ENCODE measurements at regions not wholly inside any gene's neighbourhood (a gene's known extent, or its start where the extent isn't known, plus 50 kb on each side); places are given as distances from the start of the nearest gene placed in this dataset.

DNA sequence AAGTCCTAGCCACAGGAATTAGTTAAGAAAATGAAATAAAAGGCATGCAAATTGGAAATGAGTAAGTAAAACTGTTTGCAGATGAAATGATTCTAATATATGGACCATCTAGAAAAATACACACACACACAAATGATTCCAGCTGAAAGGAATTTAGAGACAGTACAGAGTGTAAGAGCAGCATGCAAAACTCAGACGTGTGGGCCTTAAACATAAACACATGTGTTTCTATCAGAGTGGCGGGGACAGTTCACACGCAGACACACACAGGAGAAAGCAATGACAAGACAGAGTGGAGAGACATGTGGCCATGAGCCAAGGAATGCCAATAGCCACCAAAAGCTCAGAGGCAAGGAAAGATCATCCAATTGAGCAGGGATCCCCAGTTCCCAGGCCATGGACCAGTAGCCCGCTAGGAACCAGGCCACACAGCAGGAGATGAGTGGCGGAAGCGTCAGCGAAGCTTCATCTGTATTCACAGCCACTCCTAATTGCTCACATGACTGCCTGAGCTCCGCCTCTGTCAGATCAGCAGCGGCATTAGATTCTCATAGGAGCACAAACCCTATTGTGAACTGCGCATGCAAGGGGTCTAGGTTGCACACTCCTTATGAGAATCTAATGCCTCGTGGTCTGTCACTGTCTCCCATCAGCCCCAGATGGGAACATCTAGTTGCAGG lies 155.4 kb downstream of the ARL4C start:
- no peak for DNase-seq (ENCODE audit: low read depth)

DNA sequence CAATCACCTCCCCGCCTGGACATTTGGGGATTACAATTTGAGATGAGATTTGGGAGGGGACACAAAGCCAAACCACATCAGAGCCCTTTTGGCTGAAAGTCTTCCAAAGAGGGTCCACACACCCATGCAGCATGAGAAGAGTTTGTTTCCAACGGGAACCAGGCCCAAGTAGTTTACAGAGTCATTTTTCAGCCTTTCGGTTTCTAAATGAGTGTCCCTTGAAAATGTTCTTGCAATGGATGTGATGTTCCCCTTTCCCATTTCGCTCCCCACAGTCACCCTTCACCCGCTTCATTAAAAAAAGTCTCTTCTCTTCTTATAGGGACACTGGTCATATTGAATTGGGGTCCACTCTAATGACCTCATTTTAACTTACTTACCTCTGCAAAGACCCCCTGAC lies 157.4 kb downstream of the ARL4C start:
- no peak for DNase-seq (ENCODE audit: low read depth)

DNA sequence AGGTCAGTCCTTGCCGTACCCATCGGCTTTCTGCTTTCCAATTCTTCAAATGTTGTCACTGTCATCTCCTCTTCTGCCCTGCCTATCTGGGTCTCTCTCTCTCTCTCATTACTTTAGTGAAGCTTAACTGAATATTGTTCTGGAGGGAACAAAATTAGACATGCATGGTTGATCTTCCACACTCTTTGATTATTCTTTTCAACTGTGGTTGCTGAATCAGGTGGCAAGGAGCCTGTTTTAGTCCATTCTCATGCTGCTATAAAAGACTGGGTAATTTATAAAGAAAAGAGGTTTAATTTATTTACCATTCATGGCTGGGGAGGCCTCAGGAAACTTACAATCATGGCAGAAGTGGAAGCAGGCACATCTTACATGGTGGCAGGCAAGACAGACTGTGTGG lies 157.9 kb downstream of the ARL4C start:
- no peak for DNase-seq (ENCODE audit: low read depth)

DNA sequence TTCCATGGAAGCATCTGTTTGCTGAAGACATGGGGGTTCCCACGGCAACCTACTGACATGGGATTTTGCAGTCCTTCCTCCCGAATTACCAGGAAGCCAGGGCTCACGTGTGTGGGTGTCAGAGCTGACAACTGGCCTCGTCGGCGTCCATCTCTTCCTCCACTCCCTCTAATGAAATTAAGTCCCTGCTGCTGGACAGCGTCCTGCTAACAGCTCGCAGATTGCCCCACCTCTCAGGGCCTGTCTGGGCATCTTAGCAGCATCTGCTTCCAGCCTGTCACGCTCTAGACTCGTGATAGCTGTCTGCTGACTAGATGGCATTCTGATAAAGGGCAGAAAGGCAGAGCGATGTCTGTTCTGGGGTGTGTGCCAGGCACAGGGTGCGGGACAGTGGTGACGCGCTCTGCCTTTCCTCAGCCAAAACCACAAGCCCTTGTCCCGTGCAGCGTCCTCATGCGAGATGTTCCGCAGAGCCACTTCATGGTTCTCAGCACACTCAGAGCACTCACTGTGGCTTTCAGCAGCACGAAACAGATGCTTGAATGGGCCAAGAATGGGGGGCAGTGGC lies 161.1 kb downstream of the ARL4C start:
- no peak for DNase-seq (ENCODE audit: low read depth)

DNA sequence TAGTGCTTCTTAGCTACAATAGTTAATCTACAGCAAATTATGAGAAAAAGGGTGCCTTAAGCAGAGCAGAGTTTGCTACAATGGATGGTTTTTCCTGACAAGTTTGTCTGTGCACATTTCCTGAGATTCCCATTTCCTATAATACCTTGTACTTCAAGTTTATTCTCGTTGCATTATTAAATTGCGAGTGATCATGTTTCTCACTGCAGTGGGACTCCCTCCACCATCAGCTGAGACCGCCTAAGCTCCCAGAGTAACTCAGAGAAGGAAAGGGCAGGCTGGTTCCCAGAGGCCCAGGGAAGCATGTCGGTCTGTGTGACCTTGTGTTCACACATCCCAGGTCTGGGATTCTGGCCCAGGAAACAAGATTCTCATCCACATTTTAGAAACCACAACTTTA lies 162.1 kb downstream of the ARL4C start:
- no peak for DNase-seq (ENCODE audit: low read depth)

DNA sequence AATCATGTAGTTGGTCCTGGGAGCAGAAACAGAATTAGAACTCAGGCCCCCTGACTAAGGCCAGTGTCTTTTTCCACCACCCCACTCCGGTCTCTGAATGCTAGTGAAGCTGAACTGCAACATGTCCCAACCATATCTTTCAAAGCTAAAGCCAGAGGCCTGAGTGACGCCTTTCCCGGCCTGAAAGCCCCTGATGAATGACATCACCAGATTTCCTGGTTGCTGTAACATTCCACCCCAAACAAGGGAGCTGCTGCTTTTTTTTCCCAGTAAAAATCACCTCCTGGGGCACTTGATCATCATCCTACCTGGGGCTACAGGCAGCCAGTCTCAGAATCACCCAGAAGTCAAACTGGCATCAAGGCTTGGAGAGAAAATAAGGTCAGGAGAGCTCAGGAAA lies 162.7 kb downstream of the ARL4C start:
- peak; percentile 44 for DNase-seq (ENCODE audit: low read depth)

DNA sequence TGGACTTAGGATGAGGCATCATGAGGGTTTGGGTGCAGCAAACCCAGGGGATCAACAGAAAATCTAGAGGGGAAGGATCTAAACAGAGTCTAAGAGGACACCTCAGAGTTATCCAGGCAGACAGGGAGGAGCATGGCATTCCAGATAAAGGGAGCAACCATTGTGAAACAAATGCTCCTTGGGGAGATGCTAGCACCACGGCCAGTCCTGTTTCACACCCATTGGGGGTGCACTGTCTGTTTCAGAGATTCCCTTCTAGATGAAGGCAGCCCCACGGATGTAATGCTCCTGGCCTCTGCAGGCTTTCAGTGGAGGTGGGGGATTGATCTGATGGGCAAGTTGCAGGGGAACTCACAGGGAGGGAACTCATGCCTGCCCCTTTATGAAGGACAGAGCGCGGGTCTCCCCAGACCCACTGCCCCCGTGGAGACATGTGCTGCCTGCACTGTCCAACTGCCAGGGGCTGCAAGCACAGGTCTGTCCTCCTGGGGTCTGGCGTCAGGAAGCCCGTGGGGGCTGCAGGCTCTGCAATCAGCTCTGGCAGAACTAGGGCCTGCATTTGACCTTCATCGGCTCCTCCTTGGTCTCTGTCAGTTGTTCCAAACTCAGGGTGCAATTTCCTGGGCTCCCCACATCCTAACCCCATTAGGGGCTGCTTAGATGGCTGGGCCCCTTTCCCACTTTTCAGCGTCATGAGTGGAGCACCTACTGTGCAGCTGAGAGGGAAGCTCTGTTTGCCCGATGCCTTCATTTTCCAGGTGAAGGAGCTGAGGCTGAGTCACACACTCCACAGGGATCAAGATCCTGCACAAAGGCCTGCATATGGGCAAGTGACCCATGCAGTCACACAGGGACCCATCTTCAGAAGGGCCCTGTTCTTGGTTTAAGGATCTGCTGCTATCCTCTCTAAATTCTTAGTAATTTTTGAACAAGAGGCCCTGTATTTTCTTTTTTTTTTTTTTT lies 163.4 kb downstream of the ARL4C start:
- DNase-seq (ENCODE audit: low read depth): no peak

DNA sequence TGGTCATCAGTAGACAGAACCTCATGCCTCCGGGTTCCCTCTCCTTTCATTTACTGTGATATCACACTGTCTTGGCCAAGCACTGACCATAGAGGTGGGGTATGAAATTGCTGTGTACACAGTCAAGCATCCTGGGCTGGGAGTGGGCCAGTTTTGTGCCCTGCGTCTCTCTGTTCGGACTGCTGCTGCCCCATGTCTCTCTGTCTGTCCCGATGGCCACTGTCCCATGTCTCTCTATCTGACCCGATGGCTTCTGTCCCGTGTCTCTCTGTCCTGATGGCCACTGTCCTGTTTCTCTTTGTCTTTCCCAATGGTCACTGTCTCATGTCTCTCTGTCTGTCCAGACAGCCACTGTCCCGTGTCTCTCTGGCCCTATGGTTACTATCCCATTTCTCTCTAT lies 164.9 kb downstream of the ARL4C start:
- no peak for DNase-seq (ENCODE audit: low read depth)

DNA sequence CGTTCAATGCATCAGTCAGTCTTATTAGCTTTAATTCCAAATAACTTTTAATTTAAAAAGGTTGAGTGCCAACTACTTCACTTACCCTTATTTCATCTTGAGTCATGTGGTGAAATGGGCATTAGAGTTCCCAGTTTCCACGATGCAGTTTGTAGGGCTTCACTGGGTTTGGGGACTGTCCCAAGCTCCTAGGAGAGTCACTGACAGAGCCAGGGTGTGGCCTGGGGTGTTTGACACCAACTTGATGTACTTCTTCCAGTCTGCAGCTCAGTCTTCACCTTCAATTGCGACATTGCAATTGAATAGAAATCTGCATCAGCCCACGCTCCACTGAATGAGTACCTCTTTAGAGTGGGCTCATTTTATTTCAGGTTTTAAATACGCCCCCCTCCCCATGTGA lies 165.3 kb downstream of the ARL4C start:
- no peak for DNase-seq (ENCODE audit: low read depth)

DNA sequence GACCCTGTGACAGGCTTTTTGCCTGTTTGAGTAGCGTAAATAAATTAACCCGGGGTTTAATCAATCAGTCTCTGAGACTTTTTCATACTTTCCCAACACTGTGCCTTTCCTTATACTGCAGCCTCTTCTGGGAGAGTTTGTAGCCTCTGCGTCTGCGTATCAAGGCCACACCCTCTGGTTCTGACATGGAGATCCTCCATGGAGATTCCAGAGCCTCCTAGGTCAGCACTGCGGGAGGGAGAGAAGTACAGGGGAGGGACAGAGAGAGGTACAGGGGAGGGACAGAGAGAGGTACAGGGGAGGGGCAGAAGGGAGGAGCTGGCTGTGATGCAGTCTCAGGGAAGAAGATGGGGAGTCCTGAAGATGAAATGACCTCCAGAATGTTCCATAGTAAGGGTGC lies 166.0 kb downstream of the ARL4C start:
- DNase-seq (ENCODE audit: low read depth): no peak

DNA sequence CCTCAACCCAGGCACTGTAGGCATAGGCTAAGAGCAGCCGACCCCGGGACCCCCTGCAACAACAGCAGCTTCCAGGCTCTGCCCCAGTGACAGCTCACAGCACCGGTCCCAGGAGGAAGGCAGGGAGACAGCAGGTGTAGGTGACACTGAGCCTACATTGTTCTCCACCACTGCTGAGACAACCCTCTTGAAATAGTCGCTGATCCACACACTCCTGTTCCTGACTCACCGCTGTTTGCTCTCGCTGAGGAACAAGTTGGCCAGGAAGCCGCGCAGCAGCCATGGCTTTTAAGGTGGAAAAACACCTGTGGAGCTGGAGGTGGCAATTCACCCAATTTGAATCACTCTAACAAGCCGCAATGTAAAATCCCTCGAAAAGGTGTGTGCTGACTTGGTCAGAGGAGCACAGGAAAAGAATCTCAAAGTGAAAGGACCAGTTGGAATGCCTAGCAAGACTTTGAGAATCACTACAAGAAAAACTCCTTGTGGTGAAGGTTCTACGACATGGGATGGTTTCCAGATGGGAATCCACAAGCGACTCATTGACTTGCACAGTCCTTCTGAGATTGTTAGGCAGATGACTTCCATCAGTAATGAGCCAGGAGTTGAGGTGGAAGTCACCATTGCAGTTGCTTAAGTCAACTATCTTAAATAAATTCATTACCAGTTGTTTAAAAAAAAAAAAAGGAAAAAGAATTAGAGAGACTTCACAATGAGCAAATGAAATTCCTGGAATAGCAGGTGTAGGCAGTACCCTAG lies 167.5 kb downstream of the ARL4C start:
- peak; percentile 51 for DNase-seq (ENCODE audit: low read depth)

DNA sequence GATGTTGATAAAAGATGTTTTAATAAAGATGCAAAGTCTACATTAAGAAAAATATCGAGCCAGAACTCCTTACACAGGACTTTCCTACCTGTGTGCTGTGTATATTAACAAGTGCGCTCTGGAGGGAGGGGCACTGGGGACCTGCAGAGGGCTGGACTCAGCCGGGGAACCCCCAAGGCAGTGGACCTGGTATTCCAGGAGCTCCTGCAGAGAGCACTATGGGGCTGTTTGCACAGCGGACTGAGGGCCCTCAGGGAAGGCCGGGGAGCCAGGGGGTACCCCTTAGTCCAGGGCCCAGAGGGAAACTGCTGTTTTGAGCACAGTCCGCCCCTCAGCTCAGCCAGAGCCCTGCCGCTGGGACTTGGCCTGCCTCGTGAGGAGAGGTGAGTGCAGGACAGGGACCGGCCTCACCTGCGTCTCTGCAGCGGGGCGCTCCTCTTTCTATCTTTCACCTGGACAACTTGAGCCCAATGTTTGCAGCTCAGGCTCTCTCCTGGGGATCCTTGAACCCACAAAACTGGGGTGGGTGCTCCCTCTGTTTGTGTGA lies 168.4 kb downstream of the ARL4C start:
- no peak for DNase-seq (ENCODE audit: low read depth)

DNA sequence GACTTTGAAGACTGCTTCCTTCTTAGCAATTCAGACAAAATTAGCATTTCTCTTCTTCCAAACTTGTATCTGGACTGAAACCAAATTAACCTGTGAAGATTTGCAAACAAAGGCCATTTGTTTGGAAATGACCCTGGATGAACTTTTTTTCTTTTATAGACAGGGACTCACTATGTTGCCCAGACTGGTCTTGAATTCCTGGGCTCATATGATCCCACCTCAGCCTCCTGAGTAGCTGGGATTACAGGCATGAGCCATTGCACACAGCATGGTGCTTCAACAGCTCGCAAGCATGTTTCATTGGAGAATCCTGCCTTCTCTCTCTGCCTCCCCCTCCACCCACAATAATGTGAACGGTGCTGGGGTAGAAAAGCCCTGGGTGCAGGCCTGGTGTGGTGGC lies 170.2 kb downstream of the ARL4C start:
- no peak for DNase-seq (ENCODE audit: low read depth)

DNA sequence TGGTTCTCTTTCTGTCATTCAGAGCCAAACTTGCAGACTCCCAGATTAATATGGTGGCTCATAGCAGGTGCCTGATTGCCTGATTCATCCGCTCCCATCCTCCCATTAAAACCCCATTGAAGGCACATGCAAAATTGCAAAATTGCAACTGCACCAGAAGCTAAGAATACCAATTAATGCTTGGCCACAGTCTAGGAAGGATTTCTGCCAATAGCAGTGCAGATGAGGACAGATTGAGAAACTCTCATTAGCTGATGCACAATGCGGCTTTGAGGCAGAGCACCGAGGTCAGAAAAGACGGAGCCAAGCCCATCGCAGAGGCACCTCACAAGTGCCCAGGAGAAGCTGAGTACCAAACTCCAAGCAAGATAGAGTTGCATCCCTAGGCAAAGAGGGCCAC lies 172.8 kb downstream of the ARL4C start:
- DNase-seq (ENCODE audit: low read depth): no peak

DNA sequence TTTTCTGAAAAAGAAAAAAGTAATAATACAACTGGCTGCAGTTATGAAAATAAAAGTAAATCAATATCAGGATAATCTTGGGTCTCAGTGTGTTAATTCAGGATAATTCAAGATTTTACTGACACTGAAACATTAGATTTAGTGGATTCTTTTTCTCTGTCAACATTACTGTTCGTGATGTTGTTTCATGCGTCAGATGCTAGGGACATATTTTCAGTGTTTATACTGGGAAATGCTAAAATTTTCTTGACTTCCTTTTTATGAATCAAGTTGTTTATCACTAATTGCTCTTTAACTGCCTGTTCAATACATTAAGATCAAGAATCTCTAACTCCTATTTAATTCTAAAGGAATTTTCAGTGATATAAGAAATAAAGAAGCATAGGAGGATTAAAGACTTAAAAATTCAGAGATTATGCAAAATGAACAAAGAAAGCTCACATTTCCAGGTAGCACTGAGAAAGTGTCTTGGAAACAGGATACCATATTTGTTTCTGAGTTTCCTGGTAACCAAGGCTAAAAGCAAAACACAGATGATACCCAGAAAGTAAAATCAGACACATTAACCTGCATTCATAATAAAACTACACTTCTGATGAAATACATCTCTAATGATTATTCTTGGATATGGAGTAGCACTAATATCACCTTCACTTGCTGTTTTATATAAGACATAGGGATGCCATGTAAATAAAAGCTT lies 174.0 kb downstream of the ARL4C start:
- no peak for DNase-seq (ENCODE audit: low read depth)

DNA sequence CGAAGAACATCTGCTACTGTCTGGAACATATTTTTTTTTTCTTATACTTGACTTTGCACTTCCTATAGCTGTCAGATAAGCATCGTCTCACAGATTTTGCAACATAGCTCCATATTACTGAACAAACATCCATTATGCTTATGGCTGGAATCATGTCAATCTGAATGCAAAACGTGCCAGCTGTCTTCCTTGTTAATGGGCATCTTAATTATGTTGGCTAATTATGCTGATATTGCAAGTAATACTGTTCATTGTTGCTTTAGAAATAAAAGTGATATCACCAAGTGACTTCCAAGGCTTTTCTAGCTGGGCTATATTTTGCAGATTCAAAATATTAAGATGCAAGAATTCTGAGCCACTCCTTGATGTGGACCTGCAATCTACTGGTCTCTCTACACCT lies 176.8 kb downstream of the ARL4C start:
- DNase-seq (ENCODE audit: low read depth): no peak

DNA sequence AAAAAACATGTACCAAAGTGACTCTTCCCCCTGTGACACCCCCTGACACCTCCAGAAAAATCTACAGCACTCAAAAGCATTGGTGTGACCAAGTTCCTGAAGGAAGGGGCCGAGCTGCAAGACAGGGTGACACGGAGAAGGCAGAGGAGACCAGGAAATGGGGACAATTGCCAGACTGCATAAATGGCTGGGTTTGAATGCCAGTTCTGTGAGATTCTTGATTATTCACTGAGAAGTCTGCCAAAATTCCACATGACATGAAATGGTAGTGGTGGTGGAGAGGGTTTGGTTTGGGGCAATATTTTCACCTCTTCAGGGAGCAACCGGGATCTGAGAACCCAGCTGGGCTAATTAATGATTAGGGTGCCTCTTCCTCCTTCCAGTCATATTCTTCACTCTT lies 178.5 kb downstream of the ARL4C start:
- no peak for DNase-seq (ENCODE audit: low read depth)

DNA sequence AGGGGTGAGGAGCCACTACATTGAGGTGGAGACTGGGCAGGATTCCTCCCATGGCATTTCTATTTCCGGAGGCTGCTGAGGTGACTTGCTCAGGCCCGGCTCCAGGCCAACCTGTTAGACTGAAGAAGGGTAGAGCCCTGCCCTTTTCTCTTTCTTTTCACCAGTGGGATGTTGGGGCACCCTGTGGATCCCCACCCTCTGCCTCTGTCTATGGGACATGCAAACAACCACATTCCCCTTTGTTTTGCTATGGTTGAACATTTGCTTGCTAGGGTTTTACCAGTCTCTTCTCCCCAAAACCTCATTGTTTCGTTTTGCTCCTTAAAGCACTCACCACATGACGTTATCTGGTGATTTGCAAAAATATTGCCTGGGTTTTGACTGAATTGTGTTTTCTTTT lies 183.3 kb downstream of the ARL4C start:
- no peak for DNase-seq (ENCODE audit: low read depth)

DNA sequence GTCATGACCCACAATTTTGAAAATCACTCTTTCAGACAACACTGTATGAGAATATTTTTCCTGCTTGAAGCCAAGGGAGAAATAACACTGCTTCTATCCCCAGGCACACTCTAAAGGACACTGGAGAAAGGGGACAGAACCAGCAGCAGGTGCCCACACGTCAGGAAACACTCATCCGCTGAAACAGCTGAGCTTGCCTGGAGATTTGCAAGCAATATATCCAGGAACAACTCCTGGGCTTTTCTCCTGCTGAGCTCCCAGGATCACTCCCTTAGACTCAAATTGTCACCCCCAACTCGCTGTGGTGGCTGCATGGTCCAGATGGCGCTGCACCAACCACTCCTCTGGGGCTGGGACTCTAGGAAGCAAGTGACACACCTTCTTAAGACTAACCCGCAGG lies 186.7 kb downstream of the ARL4C start:
- DNase-seq (ENCODE audit: low read depth): no peak

DNA sequence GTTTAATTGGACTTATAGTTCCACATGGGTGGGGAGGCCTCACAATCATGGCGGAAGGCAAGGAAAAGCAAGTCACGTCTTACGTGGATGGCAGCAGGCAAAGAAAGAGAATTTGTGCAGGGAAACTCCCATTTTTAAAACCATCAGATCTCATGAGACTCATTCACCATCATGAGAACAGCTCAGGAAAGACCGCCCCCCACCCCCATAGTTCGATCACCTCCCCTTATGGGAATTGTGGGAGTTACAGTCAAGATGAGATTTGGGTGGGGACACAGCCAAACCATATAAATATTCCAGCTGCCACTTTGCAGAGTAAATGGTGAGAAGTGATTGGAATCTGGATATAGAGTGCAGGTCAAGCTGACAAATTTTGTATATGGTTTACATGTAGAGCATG lies 187.4 kb downstream of the ARL4C start:
- DNase-seq (ENCODE audit: low read depth): no peak

DNA sequence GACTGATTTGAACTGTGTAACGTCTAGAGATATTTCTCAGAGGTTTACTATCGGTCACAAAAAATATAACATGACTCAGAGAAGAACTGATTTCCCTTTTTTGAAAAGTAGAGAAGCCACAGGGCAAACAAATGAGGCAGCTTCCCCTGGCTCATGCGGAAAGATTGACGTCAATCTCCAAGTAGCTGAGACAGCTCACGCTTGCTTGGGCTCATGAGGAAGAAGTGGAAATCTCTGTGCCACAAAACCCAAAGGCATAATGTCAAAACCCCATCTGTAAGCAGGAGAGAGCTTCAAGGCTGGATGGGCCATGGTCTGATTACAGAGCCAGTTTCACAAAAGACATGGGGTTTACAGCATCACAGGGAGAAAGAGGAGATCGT lies 188.1 kb downstream of the ARL4C start:
- DNase-seq (ENCODE audit: low read depth): peak; percentile 97
